ENCODE measurements at regions not wholly inside any gene's neighbourhood (a gene's known extent, or its start where the extent isn't known, plus 50 kb on each side); places are given as distances from the start of the nearest gene placed in this dataset.
"Not testable (repeated sequence)": the region's sequence is repeated elsewhere in the genome, so short reads cannot be mapped to it uniquely, and the experiment has no call there.

DNA sequence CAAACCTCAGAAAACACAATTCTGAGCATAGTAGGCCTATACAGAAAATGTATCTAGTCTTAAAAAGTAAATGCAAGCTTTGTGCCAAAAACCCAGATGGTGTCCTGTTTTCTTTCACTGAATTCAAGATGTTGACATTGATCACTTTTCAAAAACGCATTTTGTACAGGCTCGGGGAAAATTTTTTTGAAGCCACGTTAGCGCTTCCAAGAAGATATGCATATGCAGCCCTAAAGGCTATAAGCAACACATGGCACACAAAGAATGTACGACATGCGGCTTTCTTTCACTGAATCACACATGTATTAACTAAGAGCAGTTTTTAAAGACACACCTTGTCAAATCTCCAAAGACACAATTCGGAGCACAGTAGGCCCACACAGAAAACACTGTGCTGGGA is 115.4 kb downstream of the MRPL57 start:
- TF ChIP-seq, protein P1, sequence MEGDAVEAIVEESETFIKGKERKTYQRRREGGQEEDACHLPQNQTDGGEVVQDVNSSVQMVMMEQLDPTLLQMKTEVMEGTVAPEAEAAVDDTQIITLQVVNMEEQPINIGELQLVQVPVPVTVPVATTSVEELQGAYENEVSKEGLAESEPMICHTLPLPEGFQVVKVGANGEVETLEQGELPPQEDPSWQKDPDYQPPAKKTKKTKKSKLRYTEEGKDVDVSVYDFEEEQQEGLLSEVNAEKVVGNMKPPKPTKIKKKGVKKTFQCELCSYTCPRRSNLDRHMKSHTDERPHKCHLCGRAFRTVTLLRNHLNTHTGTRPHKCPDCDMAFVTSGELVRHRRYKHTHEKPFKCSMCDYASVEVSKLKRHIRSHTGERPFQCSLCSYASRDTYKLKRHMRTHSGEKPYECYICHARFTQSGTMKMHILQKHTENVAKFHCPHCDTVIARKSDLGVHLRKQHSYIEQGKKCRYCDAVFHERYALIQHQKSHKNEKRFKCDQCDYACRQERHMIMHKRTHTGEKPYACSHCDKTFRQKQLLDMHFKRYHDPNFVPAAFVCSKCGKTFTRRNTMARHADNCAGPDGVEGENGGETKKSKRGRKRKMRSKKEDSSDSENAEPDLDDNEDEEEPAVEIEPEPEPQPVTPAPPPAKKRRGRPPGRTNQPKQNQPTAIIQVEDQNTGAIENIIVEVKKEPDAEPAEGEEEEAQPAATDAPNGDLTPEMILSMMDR (IDR thresholded peaks at IDR 0.05; ENCODE audit: poor library complexity, severe bottlenecking), result no peak
- Histone ChIP-seq H3K4me3 (ENCODE audit: severe bottlenecking) (no peak overlapping the region), H3K36me3 (ENCODE audit: low read depth) (no peaks in the 10 kb centered on the region), H3K9me3 (ENCODE audit: severe bottlenecking) (no peaks in the 10 kb centered on the region), H3K4me1 (ENCODE audit: insufficient read depth, poor library complexity, severe bottlenecking) (no peaks in the 10 kb centered on the region), H3K27me3 (ENCODE audit: insufficient read depth, poor library complexity, severe bottlenecking) (no peaks in the 10 kb centered on the region), H3K27ac (ENCODE audit: poor library complexity, severe bottlenecking) (no peak overlapping the region)
- ATAC-seq (ENCODE audit: low read depth) (no peak), DNase-seq (ENCODE audit: low spot score) (no peak)

DNA sequence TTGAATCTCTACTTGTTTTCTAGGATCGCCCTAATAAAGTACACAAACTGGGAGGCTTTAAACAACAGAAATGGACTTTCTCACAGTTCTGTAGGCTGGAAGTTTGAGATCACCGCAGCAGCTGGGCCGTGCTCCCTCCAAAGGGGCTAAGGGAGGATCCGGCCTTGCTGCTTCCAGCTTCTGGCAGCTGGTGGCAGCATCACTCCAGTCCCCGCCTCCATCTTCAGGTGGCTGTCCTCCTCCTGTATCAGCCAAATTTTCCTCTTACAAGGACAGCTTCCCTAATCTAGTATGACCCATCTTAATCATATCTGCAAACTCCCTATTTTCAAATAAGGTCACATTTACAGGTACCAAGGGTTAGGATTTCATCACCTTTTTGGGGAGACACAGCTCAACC is 120.5 kb downstream of the MRPL57 start:
- not testable (repeated sequence) for H3K4me3 ChIP-seq (ENCODE audit: severe bottlenecking); H3K36me3 ChIP-seq (ENCODE audit: low read depth)
- TF ChIP-seq, protein P1 (IDR thresholded peaks at IDR 0.05; ENCODE audit: poor library complexity, severe bottlenecking), result peak; percentile 50

DNA sequence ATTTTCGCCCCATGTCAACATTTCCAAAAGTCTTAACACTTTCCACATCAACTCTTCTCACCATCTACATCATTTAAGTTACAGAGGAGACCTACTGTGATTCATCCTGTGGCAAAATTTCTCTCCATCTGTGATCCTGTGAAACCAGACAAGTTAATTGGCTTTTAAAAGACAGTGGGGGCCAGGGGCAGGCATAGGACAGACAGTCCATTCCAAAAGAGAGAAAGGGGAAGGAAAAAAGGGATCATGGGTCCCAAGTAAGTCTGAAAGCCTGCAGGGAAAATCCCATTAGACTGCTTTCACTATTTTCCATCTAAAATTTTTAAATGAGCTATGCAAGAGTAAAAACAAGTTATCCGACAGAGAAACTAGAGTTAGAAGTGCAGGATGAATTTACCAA is 121.0 kb downstream of the MRPL57 start:
- DNase-seq (ENCODE audit: low spot score) (no peak), ATAC-seq (ENCODE audit: low read depth) (no peak)
- Histone ChIP-seq H3K27me3 (ENCODE audit: insufficient read depth, poor library complexity, severe bottlenecking) (no peaks in the 10 kb centered on the region), H3K4me1 (ENCODE audit: insufficient read depth, poor library complexity, severe bottlenecking) (peaks cover 3% of the 10 kb centered on the region), H3K36me3 (ENCODE audit: low read depth) (no peaks in the 10 kb centered on the region), H3K9me3 (ENCODE audit: severe bottlenecking) (no peaks in the 10 kb centered on the region), H3K4me3 (ENCODE audit: severe bottlenecking) (peak overlapping the region; percentile 79), H3K27ac (ENCODE audit: poor library complexity, severe bottlenecking) (peak overlapping the region; percentile 47)
- TF ChIP-seq, protein P1 (IDR thresholded peaks at IDR 0.05; ENCODE audit: poor library complexity, severe bottlenecking), result no peak

More for the DNA sequence above, 120.5 kb downstream of the MRPL57 start:
- ATAC-seq (ENCODE audit: low read depth), result peak; percentile 68
- not testable (repeated sequence) for H3K27ac ChIP-seq (ENCODE audit: poor library complexity, severe bottlenecking); H3K4me1 ChIP-seq (ENCODE audit: insufficient read depth, poor library complexity, severe bottlenecking); H3K9me3 ChIP-seq (ENCODE audit: severe bottlenecking); DNase-seq (ENCODE audit: low spot score); H3K27me3 ChIP-seq (ENCODE audit: insufficient read depth, poor library complexity, severe bottlenecking)

DNA sequence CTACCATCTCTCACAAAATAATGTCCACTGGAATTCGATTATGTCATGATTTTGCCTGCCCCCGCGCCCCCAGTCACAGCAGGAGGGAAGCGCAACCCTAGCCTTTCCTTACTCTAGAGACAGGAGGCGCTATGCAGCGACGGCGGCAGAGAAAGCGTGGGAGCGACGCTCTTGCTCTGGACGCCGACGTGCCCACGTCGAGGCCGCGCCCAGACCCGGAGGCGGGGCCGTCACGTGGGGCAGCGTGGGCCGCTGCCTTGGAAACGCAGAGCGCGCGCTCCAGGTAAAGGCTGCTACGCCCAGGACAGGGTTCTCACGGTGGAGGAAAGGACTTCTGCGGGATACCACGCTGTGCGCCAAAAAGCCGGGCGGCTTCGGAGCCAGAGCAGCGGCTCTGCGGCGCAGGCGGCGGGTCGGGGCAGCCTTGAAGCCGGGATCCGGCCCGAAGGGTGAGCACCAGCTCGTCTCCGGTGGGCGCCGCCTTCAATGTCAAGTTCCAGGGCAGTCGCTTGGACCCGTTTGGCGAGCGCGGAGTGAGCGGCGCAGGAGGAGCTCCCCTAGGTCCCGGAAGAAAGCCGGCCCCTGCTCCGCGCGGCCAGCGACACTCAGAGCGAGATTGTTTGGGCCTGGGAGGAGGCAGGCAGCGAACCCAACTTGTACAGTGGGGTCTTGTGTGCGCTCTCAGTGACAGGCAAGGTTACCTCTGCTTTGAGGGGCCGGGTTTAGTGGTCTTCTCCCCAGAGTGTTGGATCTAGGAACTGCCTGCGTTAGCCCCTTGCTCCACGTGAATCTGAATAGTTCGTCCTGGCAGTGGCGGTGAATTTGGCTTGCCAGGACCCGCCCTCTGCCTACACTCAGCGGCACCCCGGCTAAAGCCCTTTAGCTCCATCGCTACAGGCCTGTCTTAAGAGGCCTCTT is 121.7 kb downstream of the MRPL57 start:
- Histone ChIP-seq H3K9me3 (ENCODE audit: severe bottlenecking) (no peaks in the 10 kb centered on the region), H3K4me1 (ENCODE audit: insufficient read depth, poor library complexity, severe bottlenecking) (peaks cover 3% of the 10 kb centered on the region), H3K27me3 (ENCODE audit: insufficient read depth, poor library complexity, severe bottlenecking) (no peaks in the 10 kb centered on the region), H3K36me3 (ENCODE audit: low read depth) (no peaks in the 10 kb centered on the region), H3K27ac (ENCODE audit: poor library complexity, severe bottlenecking) (peak overlapping the region; percentile 47), H3K4me3 (ENCODE audit: severe bottlenecking) (peak overlapping the region; percentile 79)
- peak; percentile 77 for DNase-seq (ENCODE audit: low spot score)
- TF ChIP-seq, protein P1 (IDR thresholded peaks at IDR 0.05; ENCODE audit: poor library complexity, severe bottlenecking), result peak; percentile 73
- peak; percentile 83 for ATAC-seq (ENCODE audit: low read depth)

DNA sequence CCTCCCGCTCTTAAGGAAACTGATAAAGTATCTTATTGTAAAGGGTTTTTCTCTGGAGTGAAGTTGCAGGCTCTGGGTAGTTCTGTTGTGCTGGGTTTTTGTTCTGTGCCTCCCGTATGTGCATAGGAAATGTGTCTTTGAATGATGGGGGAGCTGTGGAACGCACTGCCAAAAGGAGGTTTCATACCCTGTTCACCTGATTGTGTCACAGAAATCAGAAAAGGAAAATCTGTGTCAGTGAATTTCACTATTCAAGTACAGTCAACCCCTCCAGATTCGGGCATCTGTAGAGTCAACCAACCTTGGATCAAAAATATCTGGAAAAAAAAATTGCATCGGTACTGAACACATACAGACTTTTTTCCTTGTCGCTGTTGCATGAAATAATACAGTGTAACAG is 127.8 kb downstream of the MRPL57 start:
- Histone ChIP-seq H3K9me3 (ENCODE audit: severe bottlenecking) (no peaks in the 10 kb centered on the region), H3K27ac (ENCODE audit: poor library complexity, severe bottlenecking) (no peak overlapping the region), H3K36me3 (ENCODE audit: low read depth) (peaks cover 7% of the 10 kb centered on the region; the same call in 1 of the 2 replicates), H3K4me3 (ENCODE audit: severe bottlenecking) (no peak overlapping the region), H3K27me3 (ENCODE audit: insufficient read depth, poor library complexity, severe bottlenecking) (no peaks in the 10 kb centered on the region), H3K4me1 (ENCODE audit: insufficient read depth, poor library complexity, severe bottlenecking) (no peaks in the 10 kb centered on the region)
- ATAC-seq (ENCODE audit: low read depth) (no peak), DNase-seq (ENCODE audit: low spot score) (no peak)
- TF ChIP-seq, protein P1 (IDR thresholded peaks at IDR 0.05; ENCODE audit: poor library complexity, severe bottlenecking), result no peak

DNA sequence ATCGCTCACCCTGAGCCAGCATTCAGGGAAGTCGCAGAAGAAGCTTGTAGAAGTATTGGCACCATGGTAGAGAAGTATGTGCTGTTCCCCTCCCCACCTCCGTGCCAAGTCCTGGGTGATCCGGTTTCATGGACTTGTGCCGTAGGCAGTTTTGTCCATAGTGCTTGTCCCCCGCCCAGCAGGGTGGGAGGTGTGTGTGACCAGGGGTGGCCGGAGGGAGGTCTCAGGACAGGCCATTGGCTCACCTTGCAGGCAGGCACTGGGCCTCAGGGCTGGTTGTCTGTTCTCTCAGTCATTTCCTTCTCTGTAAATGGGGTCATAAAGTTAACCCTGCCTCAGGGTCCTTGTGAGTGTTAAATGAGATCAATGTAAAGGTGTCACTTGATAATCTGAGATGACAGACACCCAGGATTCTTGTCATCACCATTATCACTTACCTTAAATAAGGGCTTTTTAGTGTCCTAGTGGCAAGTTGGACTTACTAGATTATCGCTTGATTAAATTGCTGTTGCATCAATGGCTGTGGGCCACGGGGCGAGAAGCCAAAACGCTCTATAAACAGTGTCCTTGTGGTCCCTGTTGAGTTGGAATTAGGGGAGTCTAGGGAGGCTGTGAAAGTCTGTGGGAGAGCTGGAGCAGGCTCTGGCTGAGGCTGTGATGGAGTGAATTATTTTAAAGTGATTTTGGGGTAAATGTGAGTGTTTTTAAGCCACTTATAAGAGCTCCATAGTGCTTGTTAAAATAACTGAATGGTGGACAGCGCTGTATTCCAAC is 130.0 kb downstream of the MRPL57 start:
- not testable (repeated sequence) for H3K9me3 ChIP-seq (ENCODE audit: severe bottlenecking); H3K4me3 ChIP-seq (ENCODE audit: severe bottlenecking); DNase-seq (ENCODE audit: low spot score); H3K36me3 ChIP-seq (ENCODE audit: low read depth); ATAC-seq (ENCODE audit: low read depth); H3K4me1 ChIP-seq (ENCODE audit: insufficient read depth, poor library complexity, severe bottlenecking); H3K27ac ChIP-seq (ENCODE audit: poor library complexity, severe bottlenecking); H3K27me3 ChIP-seq (ENCODE audit: insufficient read depth, poor library complexity, severe bottlenecking)
